ENCODE measurements at regions not wholly inside any gene's neighbourhood (a gene's known extent, or its start where the extent isn't known, plus 50 kb on each side); places are given as distances from the start of the nearest gene placed in this dataset.

GRCh38 chr11:38323961-38324761, 1726.1 kb upstream of the RAG2 start:
- DNase-seq (ENCODE audit: low spot score): no peak
- ATAC-seq: no peak

GRCh38 chr11:38315151-38315550, 1717.1 kb upstream of the RAG2 start:
- no peak for ATAC-seq
- DNase-seq (ENCODE audit: low spot score): no peak

- DNase-seq (ENCODE audit: low spot score) (no peak), ATAC-seq (no peak)
Observed at GRCh38 chr11:38307455-38307854, 1709.4 kb upstream of the RAG2 start.

GRCh38 chr11:38305682-38306081, 1707.6 kb upstream of the RAG2 start:
- DNase-seq (ENCODE audit: low spot score) (no peak), ATAC-seq (no peak)

- ATAC-seq (no peak), DNase-seq (ENCODE audit: low spot score) (no peak)
Observed at GRCh38 chr11:38304926-38305325, 1706.9 kb upstream of the RAG2 start.

- DNase-seq (ENCODE audit: low spot score): no peak
- no peak for ATAC-seq
Observed at GRCh38 chr11:38302564-38302963, 1704.5 kb upstream of the RAG2 start.

- DNase-seq (ENCODE audit: low spot score) (no peak), ATAC-seq (no peak)
Observed at GRCh38 chr11:38300570-38300969, 1702.5 kb upstream of the RAG2 start.

GRCh38 chr11:38296211-38296776, 1698.3 kb upstream of the RAG2 start:
- DNase-seq (ENCODE audit: low spot score) (no peak), ATAC-seq (no peak)

- ATAC-seq: no peak
- DNase-seq (ENCODE audit: low spot score): no peak
Observed at GRCh38 chr11:38282718-38283117, 1684.7 kb upstream of the RAG2 start.

GRCh38 chr11:38278457-38279141, 1680.6 kb upstream of the RAG2 start:
- no peak for ATAC-seq
- DNase-seq (ENCODE audit: low spot score): no peak

GRCh38 chr11:38274031-38274430, 1676.0 kb upstream of the RAG2 start:
- ATAC-seq (no peak), DNase-seq (ENCODE audit: low spot score) (no peak)

- DNase-seq (ENCODE audit: low spot score) (no peak), ATAC-seq (no peak)
Observed at GRCh38 chr11:38272376-38272775, 1674.3 kb upstream of the RAG2 start.

- ATAC-seq (no peak), DNase-seq (ENCODE audit: low spot score) (no peak)
Observed at GRCh38 chr11:38266691-38267090, 1668.7 kb upstream of the RAG2 start.

- ATAC-seq (no peak), DNase-seq (ENCODE audit: low spot score) (no peak)
Observed at GRCh38 chr11:38256436-38256835, 1658.4 kb upstream of the RAG2 start.

GRCh38 chr11:38254913-38255312, 1656.9 kb upstream of the RAG2 start:
- DNase-seq (ENCODE audit: low spot score) (no peak), ATAC-seq (no peak)

- DNase-seq (ENCODE audit: low spot score): no peak
- ATAC-seq: no peak
Observed at GRCh38 chr11:38252620-38253019, 1654.6 kb upstream of the RAG2 start.

GRCh38 chr11:38246451-38246850, 1648.4 kb upstream of the RAG2 start:
- no peak for DNase-seq (ENCODE audit: low spot score)
- ATAC-seq: no peak

- ATAC-seq (no peak), DNase-seq (ENCODE audit: low spot score) (no peak)
Observed at GRCh38 chr11:38226684-38227083, 1628.6 kb upstream of the RAG2 start.

GRCh38 chr11:38221295-38221694, 1623.3 kb upstream of the RAG2 start:
- ATAC-seq (no peak), DNase-seq (ENCODE audit: low spot score) (no peak)

GRCh38 chr11:38219636-38220035, 1621.6 kb upstream of the RAG2 start:
- ATAC-seq (no peak), DNase-seq (ENCODE audit: low spot score) (no peak)

GRCh38 chr11:38208951-38209350, 1610.9 kb upstream of the RAG2 start:
- DNase-seq (ENCODE audit: low spot score): no peak
- ATAC-seq: no peak

GRCh38 chr11:38206663-38207062, 1608.6 kb upstream of the RAG2 start:
- ATAC-seq: no peak
- no peak for DNase-seq (ENCODE audit: low spot score)
